ENCODE measurements at regions not wholly inside any gene's neighbourhood (a gene's known extent, or its start where the extent isn't known, plus 50 kb on each side); places are given as distances from the start of the nearest gene placed in this dataset.

GRCh38 chr16:80389338-80389737, 151.5 kb upstream of the DYNLRB2 start:
- TF ChIP-seq EP300 (IDR thresholded peaks at IDR 0.05), result no peak
- TF ChIP-seq POLR2A (IDR thresholded peaks at IDR 0.05), result no peak
